HEK293 (cell line): ENCODE measurements at regions not wholly inside any gene's neighbourhood (a gene's known extent, or its start where the extent isn't known, plus 50 kb on each side); places are given as distances from the start of the nearest gene placed in this dataset.

Source experiments
- CTCF ChIA-PET: fragments of 350-600 bp; formaldehyde crosslinking; extraction: SDS; loops from one replicate; lab custom pipeline; 2021; ENCODE audit warnings: antibody characterized with exemption; lab: Yijun Ruan, JAX
- POLR2A ChIA-PET: fragments of 300-600 bp; formaldehyde crosslinking; extraction: SDS; loops from one replicate; lab custom pipeline; 2020; ENCODE audit warnings: antibody characterized with exemption, inconsistent platforms; lab: Yijun Ruan, JAX
- H3K27ac ChIP-seq: fragments of 200-500 bp; sonication (Bioruptor generic); 2 replicates; pipeline ENCODE4 v1.5.1; 2014; ENCODE audit warnings: low read depth, low read length, control low read depth, inconsistent platforms; ENCODE audit errors: extremely low read depth
- H3K36me3 ChIP-seq, 2 experiments: fragments of 200-500 bp in 1 of 2; sonication (Bioruptor generic) in 1 of 2; 1 replicate in 1 of 2; 2 replicates in 1 of 2; pipeline ENCODE4 v1.5.1; 2014 to 2017; ENCODE audit warnings: inconsistent platforms in 2 of 2, low read length in 2 of 2; ENCODE audit not compliant: control insufficient read depth in 2 of 2, insufficient read depth in 1 of 2
- H3K4me1 ChIP-seq: fragments of 200-500 bp; sonication (Bioruptor generic); 2 replicates; pipeline ENCODE4 v1.5.1; 2014; ENCODE audit warnings: mild to moderate bottlenecking, low read length, inconsistent platforms; ENCODE audit not compliant: control insufficient read depth, insufficient read depth
- H3K4me3 ChIP-seq: 2 replicates; pipeline ENCODE4 v1.5.1; 2011; ENCODE audit warnings: low read depth, mild to moderate bottlenecking, control low read depth, low read length, moderate library complexity
- H3K9me3 ChIP-seq: fragments of 200-500 bp; sonication (Bioruptor generic); 2 replicates; pipeline ENCODE4 v1.5.1; 2014; ENCODE audit warnings: low read depth, low read length, inconsistent platforms; ENCODE audit not compliant: control insufficient read depth, insufficient read depth
- AEBP2 ChIP-seq: fragments of 450-650 bp; formaldehyde crosslinking; IDR thresholded peaks from 2 replicates; pipeline ENCODE4 v1.5.1; 2016; ENCODE audit warnings: missing biosample characterization, missing genetic modification characterization, borderline replicate concordance
- BCL11A ChIP-seq: fragments of 450-650 bp; formaldehyde crosslinking; IDR thresholded peaks from 2 replicates; pipeline ENCODE4 v1.5.1; 2016; ENCODE audit warnings: low read depth, missing biosample characterization, missing genetic modification characterization
- GLIS2 ChIP-seq: fragments of 450-650 bp; formaldehyde crosslinking; IDR thresholded peaks from 2 replicates; pipeline ENCODE4 v1.5.1; 2016; ENCODE audit warnings: missing biosample characterization, missing genetic modification characterization
- HOXA7 ChIP-seq: sonication (generic); formaldehyde crosslinking; IDR thresholded peaks from 2 replicates; pipeline ENCODE4 v1.8.1; 2022; ENCODE audit warnings: missing genetic modification reagents, borderline replicate concordance
- MYNN ChIP-seq: fragments of 450-650 bp; formaldehyde crosslinking; IDR thresholded peaks from 2 replicates; pipeline ENCODE4 v1.5.1; 2016; ENCODE audit warnings: missing biosample characterization, missing genetic modification characterization, borderline replicate concordance
- OVOL3 ChIP-seq: fragments of 450-650 bp; formaldehyde crosslinking; IDR thresholded peaks from 2 replicates; pipeline ENCODE4 v1.5.1; 2016; ENCODE audit warnings: missing biosample characterization, missing genetic modification characterization
- TCF7L2 ChIP-seq: IDR thresholded peaks from 2 replicates; pipeline ENCODE4 v1.6.1; 2011; ENCODE audit warnings: low read depth, mild to moderate bottlenecking, inconsistent platforms, low read length, moderate library complexity, borderline replicate concordance
- WT1 ChIP-seq: fragments of 450-650 bp; formaldehyde crosslinking; IDR thresholded peaks from 2 replicates; pipeline ENCODE4 v1.5.1; 2016; ENCODE audit warnings: missing biosample characterization, missing genetic modification characterization
- YY2 ChIP-seq: fragments of 450-650 bp; formaldehyde crosslinking; IDR thresholded peaks from 2 replicates; pipeline ENCODE4 v1.5.1; 2016; ENCODE audit warnings: missing biosample characterization, missing genetic modification characterization
- ZBTB17 ChIP-seq: fragments of 450-650 bp; formaldehyde crosslinking; IDR thresholded peaks from 2 replicates; pipeline ENCODE4 v1.5.1; 2016; ENCODE audit warnings: missing biosample characterization, missing genetic modification characterization
- ZFP69B ChIP-seq: fragments of 450-650 bp; formaldehyde crosslinking; IDR thresholded peaks from 2 replicates; pipeline ENCODE4 v1.5.1; 2016; ENCODE audit warnings: missing biosample characterization, missing genetic modification characterization
- ZNF138 ChIP-seq: fragments of 450-650 bp; formaldehyde crosslinking; IDR thresholded peaks from 2 replicates; pipeline ENCODE4 v1.5.1; 2016; ENCODE audit warnings: missing biosample characterization, missing genetic modification characterization, borderline replicate concordance
- ZNF19 ChIP-seq: fragments of 450-650 bp; formaldehyde crosslinking; IDR thresholded peaks from 2 replicates; pipeline ENCODE4; 2016; ENCODE audit warnings: missing biosample characterization, missing genetic modification characterization, low read depth
- ZNF223 ChIP-seq: fragments of 450-650 bp; formaldehyde crosslinking; IDR thresholded peaks from 2 replicates; pipeline ENCODE4 v1.5.1; 2016; ENCODE audit warnings: missing biosample characterization, missing genetic modification characterization
- ZNF23 ChIP-seq: fragments of 450-650 bp; formaldehyde crosslinking; IDR thresholded peaks from 2 replicates; pipeline ENCODE4 v1.5.1; 2016; ENCODE audit warnings: missing biosample characterization, missing genetic modification characterization, borderline replicate concordance
- ZNF239 ChIP-seq: fragments of 450-650 bp; formaldehyde crosslinking; IDR thresholded peaks from 2 replicates; pipeline ENCODE4 v1.5.1; 2016; ENCODE audit warnings: missing biosample characterization, missing genetic modification characterization
- ZNF324 ChIP-seq: fragments of 450-650 bp; formaldehyde crosslinking; IDR thresholded peaks from 2 replicates; pipeline ENCODE4 v1.5.1; 2016; ENCODE audit warnings: missing biosample characterization, missing genetic modification characterization
- ZNF398 ChIP-seq: fragments of 450-650 bp; formaldehyde crosslinking; IDR thresholded peaks from 2 replicates; pipeline ENCODE4 v1.5.1; 2017; ENCODE audit warnings: missing biosample characterization, missing genetic modification characterization
- ZNF48 ChIP-seq: fragments of 450-650 bp; formaldehyde crosslinking; IDR thresholded peaks from 2 replicates; pipeline ENCODE4 v1.5.1; 2016; ENCODE audit warnings: missing biosample characterization, missing genetic modification characterization
- ZNF558 ChIP-seq: fragments of 450-650 bp; formaldehyde crosslinking; IDR thresholded peaks from 2 replicates; pipeline ENCODE4 v1.5.1; 2016; ENCODE audit warnings: missing biosample characterization, missing genetic modification characterization
- ZNF629 ChIP-seq: fragments of 450-650 bp; formaldehyde crosslinking; IDR thresholded peaks from 2 replicates; pipeline ENCODE4 v1.5.1; 2017; ENCODE audit warnings: missing biosample characterization, missing genetic modification characterization
- ZNF660 ChIP-seq: fragments of 450-650 bp; IDR thresholded peaks from 2 replicates; pipeline ENCODE4 v1.5.1; 2018; ENCODE audit warnings: missing biosample characterization, mild to moderate bottlenecking, missing genetic modification characterization
- ZNF707 ChIP-seq: fragments of 450-650 bp; formaldehyde crosslinking; IDR thresholded peaks from 2 replicates; pipeline ENCODE4 v1.5.1; 2016; ENCODE audit warnings: missing biosample characterization, missing genetic modification characterization
- ZNF792 ChIP-seq: fragments of 450-650 bp; formaldehyde crosslinking; IDR thresholded peaks from 2 replicates; pipeline ENCODE4 v1.5.1; 2016; ENCODE audit warnings: missing biosample characterization, missing genetic modification characterization
- ZSCAN16 ChIP-seq: fragments of 450-650 bp; formaldehyde crosslinking; IDR thresholded peaks from 2 replicates; pipeline ENCODE4 v1.5.1; 2016; ENCODE audit warnings: missing biosample characterization, missing genetic modification characterization
- TF ChIP-seq, protein P1 (sequence below): fragments of 450-650 bp; formaldehyde crosslinking; IDR thresholded peaks from 2 replicates; pipeline ENCODE4 v1.5.1; 2017; ENCODE audit warnings: missing biosample characterization, mild to moderate bottlenecking, missing genetic modification characterization, moderate library complexity
- TF ChIP-seq, protein P2 (sequence below): fragments of 450-650 bp; IDR thresholded peaks from 2 replicates; pipeline ENCODE4 v1.5.1; 2018; ENCODE audit warnings: missing biosample characterization, missing genetic modification characterization
- TF ChIP-seq, protein P3 (sequence below): fragments of 450-650 bp; formaldehyde crosslinking; conservative IDR thresholded peaks from 2 replicates; pipeline ENCODE4 v1.5.1; 2016; ENCODE audit warnings: low read depth, missing biosample characterization, missing genetic modification characterization

DNA sequence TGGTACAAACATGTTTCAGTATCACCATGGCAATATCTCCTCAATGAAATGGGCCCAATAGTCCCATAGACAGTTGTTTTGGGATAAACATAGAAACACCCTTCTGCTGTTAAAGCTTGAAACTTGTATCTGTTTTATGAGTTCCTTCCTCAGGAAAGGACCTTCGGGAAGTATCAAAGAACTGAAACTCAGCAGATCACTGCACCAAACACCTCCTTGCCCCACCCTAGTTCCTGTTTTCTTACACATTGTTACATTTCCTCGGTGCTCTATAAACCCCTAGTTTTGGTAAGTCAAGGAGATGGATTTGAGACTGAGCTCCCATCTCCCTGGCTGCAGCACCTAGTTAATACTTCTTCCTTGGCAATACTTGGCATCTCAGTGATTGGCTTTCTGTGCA is 73.8 kb upstream of the ECI2 start:
- Histone ChIP-seq H3K27ac (no peak overlapping the region), H3K9me3 (no peaks in the 10 kb centered on the region; the same call in 1 of the 2 replicates), H3K36me3 (no peaks in the 10 kb centered on the region), H3K4me3 (no peak overlapping the region)
- CTCF ChIA-PET: interaction anchor here (0.7 to 2.3 kb wide), 8 partner anchors 12 to 324 kb away, joined by 3 to 16 read pairs (median 9); no protein-coding TSS in a partner anchor
- POLR2A ChIA-PET: no interaction called here
- TF ChIP-seq, protein P1, sequence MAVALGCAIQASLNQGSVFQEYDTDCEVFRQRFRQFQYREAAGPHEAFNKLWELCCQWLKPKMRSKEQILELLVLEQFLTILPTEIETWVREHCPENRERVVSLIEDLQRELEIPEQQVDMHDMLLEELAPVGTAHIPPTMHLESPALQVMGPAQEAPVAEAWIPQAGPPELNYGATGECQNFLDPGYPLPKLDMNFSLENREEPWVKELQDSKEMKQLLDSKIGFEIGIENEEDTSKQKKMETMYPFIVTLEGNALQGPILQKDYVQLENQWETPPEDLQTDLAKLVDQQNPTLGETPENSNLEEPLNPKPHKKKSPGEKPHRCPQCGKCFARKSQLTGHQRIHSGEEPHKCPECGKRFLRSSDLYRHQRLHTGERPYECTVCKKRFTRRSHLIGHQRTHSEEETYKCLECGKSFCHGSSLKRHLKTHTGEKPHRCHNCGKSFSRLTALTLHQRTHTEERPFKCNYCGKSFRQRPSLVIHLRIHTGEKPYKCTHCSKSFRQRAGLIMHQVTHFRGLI (tag by site-specific recombination): no peak
- no peak for TF ChIP-seq WT1 (tag by site-specific recombination)
- TF ChIP-seq ZNF223 (tag by site-specific recombination): no peak
- no peak for TF ChIP-seq YY2 (tag by site-specific recombination)
- no peak for TF ChIP-seq HOXA7
- no peak for TF ChIP-seq OVOL3 (tag by site-specific recombination)
- no peak for TF ChIP-seq ZNF792 (tag by site-specific recombination)
- TF ChIP-seq ZNF23: no peak
- no peak for TF ChIP-seq TCF7L2
- TF ChIP-seq, protein P2, sequence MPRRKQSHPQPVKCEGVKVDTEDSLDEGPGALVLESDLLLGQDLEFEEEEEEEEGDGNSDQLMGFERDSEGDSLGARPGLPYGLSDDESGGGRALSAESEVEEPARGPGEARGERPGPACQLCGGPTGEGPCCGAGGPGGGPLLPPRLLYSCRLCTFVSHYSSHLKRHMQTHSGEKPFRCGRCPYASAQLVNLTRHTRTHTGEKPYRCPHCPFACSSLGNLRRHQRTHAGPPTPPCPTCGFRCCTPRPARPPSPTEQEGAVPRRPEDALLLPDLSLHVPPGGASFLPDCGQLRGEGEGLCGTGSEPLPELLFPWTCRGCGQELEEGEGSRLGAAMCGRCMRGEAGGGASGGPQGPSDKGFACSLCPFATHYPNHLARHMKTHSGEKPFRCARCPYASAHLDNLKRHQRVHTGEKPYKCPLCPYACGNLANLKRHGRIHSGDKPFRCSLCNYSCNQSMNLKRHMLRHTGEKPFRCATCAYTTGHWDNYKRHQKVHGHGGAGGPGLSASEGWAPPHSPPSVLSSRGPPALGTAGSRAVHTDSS (tag by site-specific recombination): no peak
- no peak for TF ChIP-seq ZNF19 (tag by site-specific recombination)
- no peak for TF ChIP-seq ZNF707 (tag by site-specific recombination)
- no peak for TF ChIP-seq ZNF629 (tag by site-specific recombination)
- no peak for TF ChIP-seq GLIS2 (tag by site-specific recombination)
- TF ChIP-seq ZBTB17: no peak
- no peak for TF ChIP-seq ZNF324 (tag by site-specific recombination)
- TF ChIP-seq, all 188 proteins: peak for 0
- no peaks in the 10 kb centered on the region for H3K4me1 ChIP-seq

DNA sequence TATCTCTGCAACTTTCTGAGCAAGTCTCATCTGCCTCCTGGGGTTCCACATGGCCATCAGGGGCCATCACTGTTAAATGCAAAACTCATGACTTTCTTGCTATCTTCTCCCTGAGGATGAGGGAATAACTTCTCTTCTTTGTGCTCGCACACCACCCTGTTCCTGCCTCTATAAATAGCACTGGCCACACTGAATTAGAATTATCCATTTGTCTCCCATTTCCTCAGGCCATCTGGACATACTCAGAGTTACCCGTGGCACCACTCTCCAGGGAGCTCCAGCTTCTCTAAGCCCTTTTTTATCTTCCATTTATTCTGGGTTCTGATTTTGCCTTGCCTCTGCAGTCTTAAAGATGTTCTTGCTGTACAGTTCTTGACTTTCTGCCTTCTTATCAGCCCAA is 72.8 kb upstream of the ECI2 start:
- Histone ChIP-seq H3K27ac (no peak overlapping the region), H3K36me3 (no peaks in the 10 kb centered on the region), H3K4me1 (no peaks in the 10 kb centered on the region), H3K4me3 (no peak overlapping the region), H3K9me3 (no peaks in the 10 kb centered on the region)
- ChIA-PET POLR2A (no interaction called here), CTCF (interaction anchor here (1.2 kb wide), 1 partner anchor 53 kb away, joined by 7 read pairs; no protein-coding TSS in a partner anchor)
- TF ChIP-seq BCL11A (tag by site-specific recombination) (no peak), WT1 (tag by site-specific recombination) (no peak), ZNF239 (tag by site-specific recombination) (no peak), ZSCAN16 (tag by site-specific recombination) (no peak), ZNF138 (tag by site-specific recombination) (no peak), MYNN (tag by site-specific recombination) (no peak), ZNF398 (tag by site-specific recombination) (no peak), ZNF660 (tag by site-specific recombination) (no peak), ZNF48 (tag by site-specific recombination) (no peak), ZBTB17 (no peak), ZFP69B (tag by site-specific recombination) (no peak), ZNF324 (tag by site-specific recombination) (no peak), ZNF558 (tag by site-specific recombination) (no peak), AEBP2 (tag by site-specific recombination) (no peak)
- TF ChIP-seq, protein P3, sequence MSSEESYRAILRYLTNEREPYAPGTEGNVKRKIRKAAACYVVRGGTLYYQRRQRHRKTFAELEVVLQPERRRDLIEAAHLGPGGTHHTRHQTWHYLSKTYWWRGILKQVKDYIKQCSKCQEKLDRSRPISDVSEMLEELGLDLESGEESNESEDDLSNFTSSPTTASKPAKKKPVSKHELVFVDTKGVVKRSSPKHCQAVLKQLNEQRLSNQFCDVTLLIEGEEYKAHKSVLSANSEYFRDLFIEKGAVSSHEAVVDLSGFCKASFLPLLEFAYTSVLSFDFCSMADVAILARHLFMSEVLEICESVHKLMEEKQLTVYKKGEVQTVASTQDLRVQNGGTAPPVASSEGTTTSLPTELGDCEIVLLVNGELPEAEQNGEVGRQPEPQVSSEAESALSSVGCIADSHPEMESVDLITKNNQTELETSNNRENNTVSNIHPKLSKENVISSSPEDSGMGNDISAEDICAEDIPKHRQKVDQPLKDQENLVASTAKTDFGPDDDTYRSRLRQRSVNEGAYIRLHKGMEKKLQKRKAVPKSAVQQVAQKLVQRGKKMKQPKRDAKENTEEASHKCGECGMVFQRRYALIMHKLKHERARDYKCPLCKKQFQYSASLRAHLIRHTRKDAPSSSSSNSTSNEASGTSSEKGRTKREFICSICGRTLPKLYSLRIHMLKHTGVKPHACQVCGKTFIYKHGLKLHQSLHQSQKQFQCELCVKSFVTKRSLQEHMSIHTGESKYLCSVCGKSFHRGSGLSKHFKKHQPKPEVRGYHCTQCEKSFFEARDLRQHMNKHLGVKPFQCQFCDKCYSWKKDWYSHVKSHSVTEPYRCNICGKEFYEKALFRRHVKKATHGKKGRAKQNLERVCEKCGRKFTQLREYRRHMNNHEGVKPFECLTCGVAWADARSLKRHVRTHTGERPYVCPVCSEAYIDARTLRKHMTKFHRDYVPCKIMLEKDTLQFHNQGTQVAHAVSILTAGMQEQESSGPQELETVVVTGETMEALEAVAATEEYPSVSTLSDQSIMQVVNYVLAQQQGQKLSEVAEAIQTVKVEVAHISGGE (tag by site-specific recombination): no peak
